WTC11 (cell line): ENCODE measurements at regions not wholly inside any gene's neighbourhood (a gene's known extent, or its start where the extent isn't known, plus 50 kb on each side); places are given as distances from the start of the nearest gene placed in this dataset.
"Not testable (repeated sequence)": the region's sequence is repeated elsewhere in the genome, so short reads cannot be mapped to it uniquely, and the experiment has no call there.

Experiments
- ATAC-seq: fragments of 200-7000 bp; cut with Tn5 transposase; 2 replicates; pipeline ENCODE4 v1.10.0; 2021; ENCODE audit warnings: mild to moderate bottlenecking, moderate library complexity
- CTCF ChIA-PET: fragments of 300-600 bp; sonication (Branson Sonifier 250); formaldehyde crosslinking; loops from one replicate; lab custom pipeline; 2021; ENCODE audit warnings: antibody characterized with exemption; lab: Charles Lee
- POLR2A ChIA-PET: fragments of 350-600 bp; sonication (Branson Sonifier 250); formaldehyde crosslinking; loops from one replicate; lab custom pipeline; 2021; ENCODE audit warnings: antibody characterized with exemption; lab: Charles Lee
- DNase-seq: peaks from one replicate; pipeline ENCODE4 v3.0.0; 2021; ENCODE audit warnings: low spot score
- H3K27ac Mint-ChIP-seq: 2 replicates; pipeline ENCODE4 v1.8.0; 2021; ENCODE audit warnings: mixed read lengths
- H3K27me3 Mint-ChIP-seq: 2 replicates; pipeline ENCODE4 v1.8.0; 2021; ENCODE audit warnings: low read depth, mild to moderate bottlenecking, moderate library complexity, mixed read lengths
- H3K36me3 Mint-ChIP-seq: 2 replicates; pipeline ENCODE4 v1.8.0; 2021; ENCODE audit warnings: mixed read lengths
- H3K4me1 Mint-ChIP-seq: 2 replicates; pipeline ENCODE4 v1.8.0; 2022; ENCODE audit warnings: mixed read lengths
- H3K4me3 Mint-ChIP-seq: 2 replicates; pipeline ENCODE4 v1.8.0; 2021; ENCODE audit warnings: mild to moderate bottlenecking, moderate library complexity, mixed read lengths
- H3K9me3 Mint-ChIP-seq: 2 replicates; pipeline ENCODE4 v1.8.0; 2021; ENCODE audit warnings: mixed read lengths
- CREB1 ChIP-seq: sonication (generic); formaldehyde crosslinking; IDR thresholded peaks from 2 replicates; pipeline ENCODE4 v1.8.0; 2023; ENCODE audit warnings: mild to moderate bottlenecking, missing genetic modification reagents
- E2F4 ChIP-seq: sonication (generic); formaldehyde crosslinking; IDR thresholded peaks from 2 replicates; pipeline ENCODE4 v1.8.1; 2022; ENCODE audit warnings: low read depth, mild to moderate bottlenecking, moderate library complexity, missing genetic modification reagents, borderline replicate concordance
- FOXK1 ChIP-seq: sonication (generic); formaldehyde crosslinking; IDR thresholded peaks from 2 replicates; pipeline ENCODE4 v1.8.0; 2022; ENCODE audit warnings: mild to moderate bottlenecking, moderate library complexity, missing genetic modification reagents
- JAZF1 ChIP-seq: fragments of 250-450 bp; sonication (Bioruptor Pico); IDR thresholded peaks from 2 replicates; pipeline ENCODE4 v1.9.0; 2021; ENCODE audit warnings: moderate library complexity, mild to moderate bottlenecking, inconsistent platforms
- OVOL2 ChIP-seq: fragments of 250-450 bp; sonication (Bioruptor Pico); IDR thresholded peaks from 2 replicates; pipeline ENCODE4 v1.9.0; 2021; ENCODE audit warnings: mild to moderate bottlenecking, borderline replicate concordance
- TP53 ChIP-seq: sonication (generic); formaldehyde crosslinking; IDR thresholded peaks from 2 replicates; pipeline ENCODE4 v1.8.1; 2023; ENCODE audit warnings: mild to moderate bottlenecking, missing genetic modification reagents
- ZNF263 ChIP-seq: sonication (generic); formaldehyde crosslinking; IDR thresholded peaks from 2 replicates; pipeline ENCODE4 v1.8.1; 2022; ENCODE audit warnings: low read depth, mild to moderate bottlenecking, moderate library complexity, missing genetic modification reagents
- TF ChIP-seq, protein P1 (sequence below): sonication (generic); formaldehyde crosslinking; IDR thresholded peaks from 2 replicates; pipeline ENCODE4 v1.8.1; 2023; ENCODE audit warnings: mild to moderate bottlenecking, missing genetic modification reagents, borderline replicate concordance
- TF ChIP-seq, protein P2 (sequence below): sonication (generic); formaldehyde crosslinking; IDR thresholded peaks from 2 replicates; pipeline ENCODE4 v1.8.1; 2023; ENCODE audit warnings: mild to moderate bottlenecking, missing genetic modification reagents, moderate library complexity
- TF ChIP-seq, protein P3 (sequence below): sonication (generic); formaldehyde crosslinking; IDR thresholded peaks from 2 replicates; pipeline ENCODE4 v1.8.0; 2022; ENCODE audit warnings: mild to moderate bottlenecking, missing genetic modification reagents

- DNase-seq (no peak), ATAC-seq (no peak)
- ChIA-PET POLR2A (no interaction called here), CTCF (no interaction called here)
- Mint-ChIP-seq H3K4me1 (no peaks in the 10 kb centered on the region), H3K36me3 (peaks cover 23% of the 10 kb centered on the region), H3K9me3 (peaks cover 20% of the 10 kb centered on the region), H3K27me3 (peaks cover 4% of the 10 kb centered on the region), H3K4me3 (no peak overlapping the region), H3K27ac (no peak overlapping the region)
- TF ChIP-seq CREB1 (no peak), E2F4 (CRISPR knock-in tag) (no peak), ZNF263 (CRISPR knock-in tag) (no peak), OVOL2 (CRISPR knock-in tag) (no peak), JAZF1 (CRISPR knock-in tag) (no peak), FOXK1 (no peak), TP53 (CRISPR knock-in tag) (no peak)
- TF ChIP-seq, protein P1, sequence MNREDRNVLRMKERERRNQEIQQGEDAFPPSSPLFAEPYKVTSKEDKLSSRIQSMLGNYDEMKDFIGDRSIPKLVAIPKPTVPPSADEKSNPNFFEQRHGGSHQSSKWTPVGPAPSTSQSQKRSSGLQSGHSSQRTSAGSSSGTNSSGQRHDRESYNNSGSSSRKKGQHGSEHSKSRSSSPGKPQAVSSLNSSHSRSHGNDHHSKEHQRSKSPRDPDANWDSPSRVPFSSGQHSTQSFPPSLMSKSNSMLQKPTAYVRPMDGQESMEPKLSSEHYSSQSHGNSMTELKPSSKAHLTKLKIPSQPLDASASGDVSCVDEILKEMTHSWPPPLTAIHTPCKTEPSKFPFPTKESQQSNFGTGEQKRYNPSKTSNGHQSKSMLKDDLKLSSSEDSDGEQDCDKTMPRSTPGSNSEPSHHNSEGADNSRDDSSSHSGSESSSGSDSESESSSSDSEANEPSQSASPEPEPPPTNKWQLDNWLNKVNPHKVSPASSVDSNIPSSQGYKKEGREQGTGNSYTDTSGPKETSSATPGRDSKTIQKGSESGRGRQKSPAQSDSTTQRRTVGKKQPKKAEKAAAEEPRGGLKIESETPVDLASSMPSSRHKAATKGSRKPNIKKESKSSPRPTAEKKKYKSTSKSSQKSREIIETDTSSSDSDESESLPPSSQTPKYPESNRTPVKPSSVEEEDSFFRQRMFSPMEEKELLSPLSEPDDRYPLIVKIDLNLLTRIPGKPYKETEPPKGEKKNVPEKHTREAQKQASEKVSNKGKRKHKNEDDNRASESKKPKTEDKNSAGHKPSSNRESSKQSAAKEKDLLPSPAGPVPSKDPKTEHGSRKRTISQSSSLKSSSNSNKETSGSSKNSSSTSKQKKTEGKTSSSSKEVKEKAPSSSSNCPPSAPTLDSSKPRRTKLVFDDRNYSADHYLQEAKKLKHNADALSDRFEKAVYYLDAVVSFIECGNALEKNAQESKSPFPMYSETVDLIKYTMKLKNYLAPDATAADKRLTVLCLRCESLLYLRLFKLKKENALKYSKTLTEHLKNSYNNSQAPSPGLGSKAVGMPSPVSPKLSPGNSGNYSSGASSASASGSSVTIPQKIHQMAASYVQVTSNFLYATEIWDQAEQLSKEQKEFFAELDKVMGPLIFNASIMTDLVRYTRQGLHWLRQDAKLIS, result no peak
- TF ChIP-seq, protein P2, sequence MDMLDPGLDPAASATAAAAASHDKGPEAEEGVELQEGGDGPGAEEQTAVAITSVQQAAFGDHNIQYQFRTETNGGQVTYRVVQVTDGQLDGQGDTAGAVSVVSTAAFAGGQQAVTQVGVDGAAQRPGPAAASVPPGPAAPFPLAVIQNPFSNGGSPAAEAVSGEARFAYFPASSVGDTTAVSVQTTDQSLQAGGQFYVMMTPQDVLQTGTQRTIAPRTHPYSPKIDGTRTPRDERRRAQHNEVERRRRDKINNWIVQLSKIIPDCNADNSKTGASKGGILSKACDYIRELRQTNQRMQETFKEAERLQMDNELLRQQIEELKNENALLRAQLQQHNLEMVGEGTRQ (CRISPR knock-in tag), result no peak
- TF ChIP-seq, protein P3, sequence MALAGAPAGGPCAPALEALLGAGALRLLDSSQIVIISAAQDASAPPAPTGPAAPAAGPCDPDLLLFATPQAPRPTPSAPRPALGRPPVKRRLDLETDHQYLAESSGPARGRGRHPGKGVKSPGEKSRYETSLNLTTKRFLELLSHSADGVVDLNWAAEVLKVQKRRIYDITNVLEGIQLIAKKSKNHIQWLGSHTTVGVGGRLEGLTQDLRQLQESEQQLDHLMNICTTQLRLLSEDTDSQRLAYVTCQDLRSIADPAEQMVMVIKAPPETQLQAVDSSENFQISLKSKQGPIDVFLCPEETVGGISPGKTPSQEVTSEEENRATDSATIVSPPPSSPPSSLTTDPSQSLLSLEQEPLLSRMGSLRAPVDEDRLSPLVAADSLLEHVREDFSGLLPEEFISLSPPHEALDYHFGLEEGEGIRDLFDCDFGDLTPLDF, result no peak
Measured at GRCh38 chr14:105666420-105666819, 140.0 kb downstream of the TMEM121 start.

GRCh38 chr14:105666991-105667662 lies 140.7 kb downstream of the TMEM121 start:
- Mint-ChIP-seq H3K36me3 (peaks cover 20% of the 10 kb centered on the region), H3K9me3 (peaks cover 17% of the 10 kb centered on the region)
- CTCF ChIA-PET, POLR2A ChIA-PET, DNase-seq, ATAC-seq, H3K4me1 Mint-ChIP-seq, H3K4me3 Mint-ChIP-seq, H3K27ac Mint-ChIP-seq, H3K27me3 Mint-ChIP-seq: not testable (repeated sequence)

GRCh38 chr14:105667663-105668020 lies 141.3 kb downstream of the TMEM121 start:
- H3K9me3 Mint-ChIP-seq, result peaks cover 17% of the 10 kb centered on the region
- POLR2A ChIA-PET, CTCF ChIA-PET, H3K27ac Mint-ChIP-seq, H3K27me3 Mint-ChIP-seq, DNase-seq, H3K4me1 Mint-ChIP-seq, ATAC-seq, H3K4me3 Mint-ChIP-seq: not testable (repeated sequence)
- peaks cover 16% of the 10 kb centered on the region for H3K36me3 Mint-ChIP-seq

DNA sequence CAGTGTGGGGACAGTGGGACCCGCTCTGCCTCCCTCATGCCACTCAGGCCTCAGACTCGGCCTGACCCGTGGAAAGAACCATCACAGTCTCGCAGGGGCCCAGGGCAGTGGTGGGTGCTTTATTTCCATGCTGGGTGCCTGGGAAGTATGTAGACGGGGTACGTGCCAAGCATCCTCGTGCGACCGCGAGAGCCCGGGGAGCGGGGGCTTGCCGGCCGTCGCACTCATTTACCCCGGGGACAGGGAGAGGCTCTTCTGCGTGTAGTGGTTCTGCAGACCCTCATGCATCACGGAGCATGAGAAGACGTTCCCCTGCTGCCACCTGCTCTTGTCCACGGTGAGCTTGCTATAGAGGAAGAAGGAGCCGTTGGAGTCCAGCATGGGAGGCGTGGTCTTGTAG lies 141.6 kb downstream of the TMEM121 start:
- H3K4me1 Mint-ChIP-seq, H3K4me3 Mint-ChIP-seq, POLR2A ChIA-PET, CTCF ChIA-PET, ATAC-seq, H3K27ac Mint-ChIP-seq, H3K27me3 Mint-ChIP-seq, DNase-seq: not testable (repeated sequence)
- H3K9me3 Mint-ChIP-seq, result peaks cover 18% of the 10 kb centered on the region
- peaks cover 17% of the 10 kb centered on the region for H3K36me3 Mint-ChIP-seq

GRCh38 chr14:105668471-105669230 lies 142.3 kb downstream of the TMEM121 start:
- DNase-seq, H3K27ac Mint-ChIP-seq, ATAC-seq, H3K4me1 Mint-ChIP-seq, POLR2A ChIA-PET, H3K27me3 Mint-ChIP-seq, H3K4me3 Mint-ChIP-seq, CTCF ChIA-PET: not testable (repeated sequence)
- H3K36me3 Mint-ChIP-seq, result peaks cover 23% of the 10 kb centered on the region
- H3K9me3 Mint-ChIP-seq, result peaks cover 24% of the 10 kb centered on the region

- Mint-ChIP-seq H3K36me3 (peaks cover 25% of the 10 kb centered on the region), H3K9me3 (peaks cover 30% of the 10 kb centered on the region)
- H3K27ac Mint-ChIP-seq, H3K4me1 Mint-ChIP-seq, POLR2A ChIA-PET, ATAC-seq, CTCF ChIA-PET, H3K4me3 Mint-ChIP-seq, H3K27me3 Mint-ChIP-seq, DNase-seq: not testable (repeated sequence)
Measured at GRCh38 chr14:105669231-105669610, 142.8 kb downstream of the TMEM121 start.

DNA sequence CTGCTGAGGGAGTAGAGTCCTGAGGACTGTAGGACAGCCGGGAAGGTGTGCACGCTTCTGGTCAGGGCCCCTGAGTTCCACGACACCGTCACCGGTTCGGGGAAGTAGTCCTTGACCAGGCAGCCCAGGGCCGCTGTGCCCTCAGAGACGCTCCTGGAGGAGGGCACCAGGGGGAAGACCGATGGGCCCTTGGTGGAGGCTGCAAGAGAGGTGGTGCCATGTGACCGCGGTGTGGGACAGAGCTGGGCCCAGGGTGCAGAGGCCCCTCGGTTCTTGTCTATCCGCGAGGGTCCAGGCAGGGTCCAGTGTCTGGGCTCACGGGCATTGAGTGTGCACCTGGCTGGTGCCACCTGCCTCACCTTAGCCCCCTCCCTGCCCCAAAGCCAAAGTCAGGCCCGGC lies 143.3 kb downstream of the TMEM121 start:
- H3K4me1 Mint-ChIP-seq, H3K27me3 Mint-ChIP-seq, CTCF ChIA-PET, H3K27ac Mint-ChIP-seq, H3K4me3 Mint-ChIP-seq, DNase-seq, ATAC-seq, POLR2A ChIA-PET: not testable (repeated sequence)
- H3K36me3 Mint-ChIP-seq, result peaks cover 29% of the 10 kb centered on the region
- peaks cover 34% of the 10 kb centered on the region for H3K9me3 Mint-ChIP-seq
